ENCODE measurements at regions not wholly inside any gene's neighbourhood (a gene's known extent, or its start where the extent isn't known, plus 50 kb on each side); places are given as distances from the start of the nearest gene placed in this dataset.

DNA sequence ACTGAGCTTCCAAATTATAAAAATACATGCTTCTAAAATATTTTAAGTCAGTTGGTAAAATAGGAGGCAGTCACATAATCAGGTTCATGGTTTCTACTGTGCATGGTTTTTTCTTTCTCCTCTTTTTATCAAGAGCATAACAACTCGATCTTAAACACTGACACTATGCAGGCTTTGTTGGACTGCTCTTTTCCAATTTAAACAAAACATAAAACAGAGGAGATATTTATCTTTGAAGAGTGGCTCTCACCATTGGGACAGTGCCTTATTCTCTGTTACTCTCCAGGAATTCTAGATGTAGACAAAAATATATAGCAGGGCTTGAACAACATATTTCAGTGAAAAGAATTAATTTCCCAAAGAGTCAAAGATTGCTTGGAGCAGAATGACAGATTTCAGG lies 883.5 kb upstream of the ADGRL2 start:
- no peak for DNase-seq (ENCODE audit: low read depth, low spot score)

GRCh38 chr1:80915491-80915890 lies 885.2 kb upstream of the ADGRL2 start:
- DNase-seq (ENCODE audit: low read depth, low spot score) = no peak

DNA sequence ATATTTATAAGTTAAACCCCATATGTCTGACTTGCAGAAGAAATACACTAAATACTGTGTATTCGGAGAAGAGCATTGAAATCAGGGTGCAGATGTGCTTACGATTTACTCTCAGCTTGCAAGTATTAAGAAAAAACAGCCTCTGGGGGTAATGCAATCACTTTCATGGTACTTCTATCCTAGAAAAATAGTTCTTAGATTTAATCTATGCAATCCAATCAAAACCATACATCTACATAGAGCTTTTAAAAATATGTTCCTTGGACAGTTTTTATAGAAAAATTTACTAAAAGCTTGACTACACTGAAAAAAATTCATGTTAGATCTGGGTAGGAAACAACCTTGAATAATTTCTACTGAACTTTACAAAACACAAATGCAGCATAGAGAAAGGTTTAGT lies 890.3 kb upstream of the ADGRL2 start:
- DNase-seq (ENCODE audit: low read depth, low spot score) = no peak

GRCh38 chr1:80909172-80909784 lies 891.5 kb upstream of the ADGRL2 start:
- no peak for DNase-seq (ENCODE audit: low read depth, low spot score)

DNA sequence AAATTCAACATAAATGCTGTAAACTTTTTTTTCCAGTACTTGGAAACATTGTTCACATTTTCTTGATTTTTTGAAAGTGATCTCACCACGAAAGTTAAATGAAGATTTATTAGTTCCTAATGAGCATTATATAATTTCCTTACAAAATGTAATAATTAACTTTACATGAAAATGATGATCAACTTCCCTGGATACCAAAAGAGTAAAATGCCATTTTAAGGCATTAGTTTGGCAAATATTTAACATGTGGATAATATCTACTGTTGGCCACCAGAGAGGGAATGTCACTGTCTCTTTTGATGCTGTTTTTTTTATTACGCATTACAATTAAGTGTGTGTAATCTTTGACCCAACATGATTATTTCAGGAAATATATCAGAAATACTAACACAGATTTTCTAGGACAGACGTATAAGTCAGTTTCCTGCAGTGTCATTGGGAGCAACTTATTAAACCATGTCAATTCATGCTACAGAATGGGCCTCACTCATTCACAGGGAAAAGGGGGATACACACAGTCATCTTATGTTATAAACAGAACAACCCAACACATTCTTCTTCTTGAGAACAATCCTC lies 903.9 kb upstream of the ADGRL2 start:
- no peak for DNase-seq (ENCODE audit: low read depth, low spot score)

DNA sequence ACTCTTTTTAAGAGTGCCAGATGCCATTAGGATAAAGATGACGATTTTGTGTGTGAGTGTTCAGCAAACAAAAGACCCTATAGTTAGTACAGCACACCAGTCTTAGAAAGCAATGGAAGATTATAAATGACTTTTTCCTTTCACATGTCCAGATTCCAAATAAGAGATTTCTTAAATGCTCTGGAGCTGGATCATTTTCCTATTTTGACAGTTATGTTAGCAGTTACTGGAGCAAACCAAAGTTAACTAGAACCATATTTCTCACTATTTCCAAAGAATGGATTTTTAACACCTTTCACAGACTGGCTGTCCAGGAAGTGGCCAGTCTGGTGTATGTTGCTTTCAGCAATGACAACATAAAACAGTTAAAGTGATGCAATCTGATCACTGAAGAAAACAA lies 905.8 kb upstream of the ADGRL2 start:
- no peak for DNase-seq (ENCODE audit: low read depth, low spot score)

DNA sequence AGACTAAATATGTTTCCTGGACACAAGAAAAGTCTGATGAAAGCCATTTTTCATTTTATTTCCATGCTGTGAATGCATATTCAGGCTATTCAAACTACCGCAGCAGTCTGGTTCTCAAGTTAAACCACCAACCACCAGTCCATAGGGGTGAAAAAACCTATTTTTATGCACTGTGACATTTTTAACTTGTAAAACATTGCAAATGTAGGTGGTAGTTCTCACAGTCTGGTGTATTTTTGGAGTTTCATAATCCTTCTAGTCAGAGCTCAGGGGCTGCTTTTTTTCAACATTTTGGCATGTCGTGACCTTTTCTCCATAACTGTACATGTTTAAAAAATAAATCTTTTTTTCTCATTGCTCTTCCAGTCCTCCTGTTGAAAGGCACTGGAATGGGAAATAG lies 907.6 kb upstream of the ADGRL2 start:
- no peak for DNase-seq (ENCODE audit: low read depth, low spot score)

DNA sequence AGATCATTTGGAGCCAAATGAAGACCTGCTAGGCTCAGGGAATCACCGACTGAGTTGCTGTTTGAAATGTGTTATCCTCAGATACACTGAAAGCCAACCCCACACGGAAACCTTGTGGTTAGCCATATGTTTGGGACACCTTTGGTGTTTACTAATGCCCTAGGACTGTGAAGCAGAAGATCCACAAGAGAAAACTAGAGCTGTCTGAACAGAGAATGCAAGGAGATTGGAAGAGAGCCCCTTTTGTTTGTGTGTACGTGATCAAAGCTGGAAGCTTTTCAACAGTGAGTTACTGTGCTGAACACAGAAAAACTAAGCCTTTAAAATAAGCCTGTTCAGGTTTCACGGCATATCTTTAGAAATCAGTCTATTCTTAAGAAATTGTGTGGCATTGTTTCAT lies 908.2 kb upstream of the ADGRL2 start:
- no peak for DNase-seq (ENCODE audit: low read depth, low spot score)

DNA sequence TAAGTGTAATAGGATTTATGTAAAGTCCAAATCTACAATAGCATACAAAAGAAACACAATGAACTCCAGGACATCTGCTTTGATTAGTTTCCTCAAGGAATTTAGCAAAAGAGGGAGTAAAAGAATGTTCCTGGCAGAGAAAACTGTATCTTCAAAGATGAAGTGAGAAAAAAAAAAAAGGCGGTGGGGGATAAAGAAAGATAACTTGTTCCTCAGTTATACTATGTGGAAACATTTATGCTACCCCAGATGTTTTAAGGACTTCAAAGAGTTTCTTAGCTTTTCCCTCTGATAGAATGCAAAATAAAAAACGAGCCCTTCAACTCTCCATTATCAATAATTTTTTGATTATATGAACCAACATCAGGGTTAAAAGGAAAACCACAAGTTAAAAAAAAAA lies 908.9 kb upstream of the ADGRL2 start:
- no peak for DNase-seq (ENCODE audit: low read depth, low spot score)

DNA sequence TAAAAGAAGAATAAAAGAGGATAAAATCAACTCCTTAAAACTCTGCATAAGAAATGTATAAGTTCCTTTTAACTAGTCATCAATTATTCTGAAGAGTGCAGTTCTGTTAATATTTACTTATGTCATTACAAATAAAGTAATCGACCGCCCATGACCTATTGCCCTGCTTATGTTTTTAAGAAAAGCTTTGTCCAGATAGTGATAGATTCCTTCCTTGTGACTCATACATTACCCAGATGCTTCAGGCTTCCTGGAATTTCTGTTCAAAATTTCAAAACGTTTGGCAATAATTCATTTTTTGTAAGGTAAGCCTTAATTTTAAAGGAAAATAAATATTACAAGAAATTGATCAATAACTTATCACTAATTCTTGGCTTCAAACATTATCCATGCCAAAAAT lies 918.2 kb upstream of the ADGRL2 start:
- DNase-seq (ENCODE audit: low read depth, low spot score) = no peak

DNA sequence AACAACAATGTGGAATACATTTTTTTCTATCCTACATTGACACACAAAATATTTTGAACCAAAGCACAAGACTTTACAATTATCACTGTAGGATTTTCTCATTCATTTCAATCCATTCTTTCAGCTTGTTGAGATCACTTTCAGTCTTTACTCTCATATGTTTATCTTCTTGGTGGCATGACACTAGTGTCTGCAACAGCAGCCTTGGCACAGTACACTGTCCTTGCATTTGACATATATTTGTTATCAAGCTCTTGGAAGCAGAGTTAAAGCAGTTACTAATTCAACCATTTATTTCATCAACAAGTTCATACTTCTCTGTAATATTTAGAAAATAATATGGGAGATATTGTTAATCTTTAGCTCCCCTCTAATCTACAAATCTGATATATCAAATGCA lies 922.4 kb upstream of the ADGRL2 start:
- DNase-seq (ENCODE audit: low read depth, low spot score) = no peak

- DNase-seq (ENCODE audit: low read depth, low spot score) = no peak
Measured at GRCh38 chr1:80876035-80876434, 924.7 kb upstream of the ADGRL2 start.

DNA sequence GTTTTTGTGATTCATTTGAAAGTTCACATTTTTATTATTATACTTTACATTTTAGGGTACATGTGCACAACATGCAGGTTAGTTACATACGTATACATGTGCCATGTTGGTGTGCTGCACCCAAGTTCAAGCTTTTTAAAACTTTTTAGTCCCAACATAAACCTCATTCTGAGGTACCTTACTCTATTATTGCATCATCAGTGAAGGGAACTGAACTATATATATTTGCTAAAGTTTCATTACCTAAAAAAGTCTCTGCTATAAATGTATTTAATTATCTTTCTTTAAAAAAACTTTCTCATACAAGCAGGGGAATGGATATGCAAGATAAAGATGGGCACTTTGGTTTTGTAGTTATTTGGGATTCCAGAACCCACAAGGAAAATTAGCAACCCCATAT lies 931.4 kb upstream of the ADGRL2 start:
- DNase-seq (ENCODE audit: low read depth, low spot score) = no peak

DNA sequence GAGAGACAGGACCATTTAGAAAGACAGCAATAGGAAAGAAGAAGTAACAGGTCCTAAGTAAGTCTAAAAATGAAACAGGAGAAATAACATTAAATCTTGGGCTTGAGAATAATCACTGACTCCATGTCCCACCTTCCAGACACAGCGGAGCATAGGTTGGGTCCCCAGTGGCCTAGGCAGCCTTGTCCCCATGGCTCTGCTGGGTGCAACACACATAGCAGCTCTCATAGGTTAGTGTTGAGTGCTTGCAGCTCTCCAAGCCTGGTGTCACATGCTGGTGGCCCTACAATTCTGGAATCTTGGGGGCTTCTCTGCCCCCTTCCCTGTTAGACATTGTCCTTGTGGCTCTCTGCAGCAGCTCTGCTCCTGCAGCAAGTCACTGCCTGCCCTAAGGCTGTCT lies 952.8 kb upstream of the ADGRL2 start:
- no peak for DNase-seq (ENCODE audit: low read depth, low spot score)

DNA sequence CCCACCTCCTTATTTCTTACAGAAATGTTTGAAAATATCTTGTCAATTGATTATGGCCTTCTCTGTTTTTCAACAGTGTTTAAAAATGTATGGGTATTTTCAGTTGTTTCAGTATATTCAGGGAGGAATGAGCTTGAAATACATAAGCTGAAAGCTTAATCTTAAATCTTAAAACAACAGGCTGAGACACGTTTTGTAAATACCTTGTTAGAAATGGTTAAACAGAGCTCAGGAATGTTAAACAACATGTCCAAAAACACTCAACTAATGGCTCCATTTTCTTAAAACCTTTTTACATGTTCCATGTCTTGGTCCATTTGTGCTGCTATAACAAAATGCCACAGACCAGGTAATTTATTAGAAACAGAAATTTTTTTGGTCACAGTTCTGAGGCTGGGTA lies 953.8 kb upstream of the ADGRL2 start:
- no peak for DNase-seq (ENCODE audit: low read depth, low spot score)

- DNase-seq (ENCODE audit: low read depth, low spot score) = no peak
Measured at GRCh38 chr1:80842796-80843195, 957.9 kb upstream of the ADGRL2 start.

- DNase-seq (ENCODE audit: low read depth, low spot score) = no peak
Measured at GRCh38 chr1:80841261-80841660, 959.5 kb upstream of the ADGRL2 start.

DNA sequence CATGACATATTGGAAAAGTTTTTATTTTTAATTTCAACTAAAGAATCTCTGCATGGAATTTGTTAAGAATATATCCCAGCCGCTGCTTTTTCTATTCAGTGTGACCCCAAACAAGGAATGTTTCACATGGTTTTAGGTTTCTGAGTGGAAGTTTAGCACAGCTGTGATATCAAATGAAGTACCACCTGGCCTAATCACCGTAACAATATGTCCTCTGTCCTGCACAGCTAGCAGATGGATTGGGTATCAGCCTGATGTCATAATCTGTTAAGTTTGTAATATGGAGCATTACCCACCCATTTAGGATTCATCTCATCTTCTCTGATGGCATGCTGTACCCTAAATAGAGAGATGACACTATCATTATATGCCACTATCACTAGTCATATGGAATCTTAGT lies 963.7 kb upstream of the ADGRL2 start:
- no peak for DNase-seq (ENCODE audit: low read depth, low spot score)

DNA sequence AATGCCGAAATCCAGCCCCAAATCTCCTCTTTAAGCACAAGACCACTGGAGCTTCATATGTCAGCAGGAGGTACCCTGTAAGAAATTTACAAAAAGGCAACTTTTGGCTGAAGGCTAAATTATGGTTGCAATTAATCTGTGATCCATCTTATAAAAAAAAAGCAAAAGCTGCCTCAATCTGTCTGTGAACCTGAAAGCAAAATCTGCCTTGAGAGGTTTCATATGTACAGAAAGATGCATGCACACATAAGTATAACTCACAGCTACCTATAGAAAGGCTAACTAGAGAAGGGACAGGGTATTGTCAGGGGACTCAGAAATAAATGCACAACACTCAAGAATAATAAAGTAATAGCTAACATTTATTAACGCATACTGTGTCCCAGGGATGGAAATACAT lies 964.2 kb upstream of the ADGRL2 start:
- no peak for DNase-seq (ENCODE audit: low read depth, low spot score)

- no peak for DNase-seq (ENCODE audit: low read depth, low spot score)
Measured at GRCh38 chr1:80827666-80828065, 973.1 kb upstream of the ADGRL2 start.

GRCh38 chr1:80825067-80825466 lies 975.7 kb upstream of the ADGRL2 start:
- no peak for DNase-seq (ENCODE audit: low read depth, low spot score)

DNA sequence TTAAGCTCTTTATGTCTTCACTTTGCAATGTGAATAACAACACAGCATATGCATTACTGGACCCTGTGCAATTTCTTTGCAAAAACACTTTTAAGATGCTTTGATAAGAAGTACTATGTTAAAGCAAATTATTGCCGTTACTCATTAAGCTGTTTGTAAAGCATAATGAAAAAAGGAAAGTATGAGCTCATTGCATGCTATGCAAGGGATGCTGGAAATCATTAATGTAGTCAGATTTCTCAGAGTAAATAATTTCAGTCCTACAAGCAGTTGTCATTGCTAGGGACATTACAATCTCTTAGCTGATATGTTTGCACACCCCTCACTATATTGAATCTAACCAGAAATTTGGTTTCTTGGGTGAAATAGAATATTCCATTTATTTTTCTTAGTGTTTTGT lies 982.5 kb upstream of the ADGRL2 start:
- no peak for DNase-seq (ENCODE audit: low read depth, low spot score)

DNA sequence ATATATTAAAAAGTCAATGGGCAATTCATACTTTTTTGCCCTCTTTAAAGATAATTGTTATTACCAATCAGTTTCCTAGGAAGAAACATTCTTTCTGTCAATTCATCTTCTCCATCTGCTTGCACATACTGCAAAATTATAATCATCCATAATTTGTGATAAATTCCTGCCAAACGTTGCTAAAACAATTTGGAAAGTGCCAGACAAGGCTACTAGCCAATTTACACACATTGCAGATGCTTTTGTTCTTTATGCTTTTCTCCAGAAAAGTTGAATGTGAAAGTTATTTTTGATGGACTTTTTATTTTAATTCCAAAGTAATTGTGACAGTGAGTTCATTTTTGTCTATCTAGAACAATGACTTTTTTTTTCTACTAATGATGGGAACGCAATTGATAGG lies 992.8 kb upstream of the ADGRL2 start:
- DNase-seq (ENCODE audit: low read depth, low spot score) = no peak

- DNase-seq (ENCODE audit: low read depth, low spot score) = no peak
Measured at GRCh38 chr1:80806431-80806830, 994.3 kb upstream of the ADGRL2 start.

Measured in ELF-1 (cell line).